OCI-LY3 (cell line): ENCODE measurements at regions not wholly inside any gene's neighbourhood (a gene's known extent, or its start where the extent isn't known, plus 50 kb on each side); places are given as distances from the start of the nearest gene placed in this dataset.

Experiments used
- CTCF ChIP-seq: fragments of 200-600, 300-600 bp; sonication (generic); IDR thresholded peaks from 2 replicates; pipeline ENCODE4 v1.5.1; 2014; ENCODE audit warnings: antibody characterized with exemption, low read length, low read depth
- EZH2phosphoT487 ChIP-seq: fragments of 200-600 bp; shearing (Covaris generic); IDR thresholded peaks from 2 replicates; pipeline ENCODE4 v1.6.1; 2018; ENCODE audit warnings: antibody characterized with exemption, mixed run types, low read depth

DNA sequence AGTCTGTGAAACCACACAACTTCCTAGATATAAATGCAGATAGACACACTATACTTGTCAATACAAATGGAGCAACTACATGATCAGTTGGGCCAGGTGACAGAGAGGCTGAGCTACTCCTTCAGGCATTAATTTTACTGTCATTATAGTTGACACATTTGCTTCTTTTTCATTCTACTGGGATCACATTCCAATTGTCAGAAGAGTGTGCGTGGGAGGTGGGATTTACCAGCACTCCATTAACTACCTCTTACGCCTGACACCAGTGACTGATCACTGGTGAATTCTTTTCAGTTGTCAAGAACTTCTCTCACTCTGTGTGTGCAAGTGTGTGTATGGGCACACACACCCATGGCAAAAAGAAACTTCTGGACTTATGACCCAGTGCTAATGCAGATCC is 94.2 kb upstream of the DIAPH2 start:
- TF ChIP-seq CTCF = no peak
- no peak for TF ChIP-seq EZH2phosphoT487
